NCI-H524 (cell line): ENCODE measurements at regions not wholly inside any gene's neighbourhood (a gene's known extent, or its start where the extent isn't known, plus 50 kb on each side); places are given as distances from the start of the nearest gene placed in this dataset.
"Not testable (repeated sequence)": the region's sequence is repeated elsewhere in the genome, so short reads cannot be mapped to it uniquely, and the experiment has no call there.

Experiments
- DNase-seq, 2 experiments: peaks; one replicate each; lab custom pipeline; 2025; lab: John Stamatoyannopoulos, UW

DNA sequence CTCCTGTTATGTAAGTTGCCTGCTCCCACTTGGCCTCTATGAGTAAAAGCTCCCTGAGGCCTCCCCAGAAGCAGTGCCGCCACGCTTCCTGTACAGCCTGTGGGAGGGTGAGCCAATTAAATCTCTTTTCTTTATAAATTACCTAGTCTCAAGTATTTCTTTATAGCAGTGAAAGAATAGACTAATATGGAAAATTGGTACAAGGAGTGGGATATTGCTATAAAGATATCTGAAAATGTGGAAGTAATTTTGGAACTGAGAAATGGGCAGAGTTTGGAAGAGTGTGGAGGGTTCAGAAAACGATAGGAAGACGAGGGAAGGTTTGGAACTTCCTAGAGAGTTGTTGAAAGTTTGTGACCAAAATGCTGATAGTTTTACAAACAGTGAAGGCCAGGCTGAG lies 572.3 kb downstream of the MATN1 start:
- no peak for DNase-seq

DNA sequence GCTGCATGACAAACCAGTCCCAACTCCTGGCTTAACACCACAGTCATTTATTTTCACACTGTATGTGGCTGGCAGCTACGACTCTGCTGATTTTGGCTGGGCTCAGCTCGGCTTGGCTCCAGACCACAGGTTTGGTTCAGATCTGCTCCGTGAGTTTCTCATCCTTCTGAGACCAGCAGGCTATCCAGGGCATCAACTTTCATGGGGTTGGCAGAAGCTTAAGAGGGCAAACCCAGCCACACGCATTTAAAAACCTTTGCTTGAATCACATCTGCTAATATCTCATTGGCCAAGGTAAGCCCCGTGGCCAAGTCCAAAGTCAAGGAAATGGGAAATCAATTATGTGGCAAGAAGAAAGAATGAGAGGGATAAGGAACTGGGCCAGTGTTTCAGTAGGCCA lies 574.2 kb downstream of the MATN1 start:
- no peak for DNase-seq

DNA sequence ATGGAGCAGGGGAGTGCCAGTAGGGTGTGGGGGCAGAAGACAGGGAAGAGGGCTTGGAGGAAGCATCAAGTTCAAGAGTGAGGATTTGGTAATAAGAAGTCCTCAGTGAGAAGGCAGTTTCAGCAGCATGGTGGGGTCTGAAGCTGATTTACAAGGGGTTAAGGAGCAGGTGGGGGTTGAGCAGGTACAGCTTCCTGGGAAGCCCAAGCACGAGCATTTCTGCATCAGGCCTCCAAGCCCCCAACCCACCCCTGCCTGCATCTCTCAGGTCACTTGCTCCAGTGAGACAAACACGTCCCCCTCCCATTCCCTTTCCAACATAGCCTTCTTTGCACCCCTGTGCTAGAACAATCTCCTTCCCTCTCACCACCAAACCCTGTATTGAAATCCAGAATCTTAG lies 574.7 kb downstream of the MATN1 start:
- no peak for DNase-seq

GRCh38 chr1:30147188-30147587 lies 576.2 kb downstream of the MATN1 start:
- no peak for DNase-seq

DNA sequence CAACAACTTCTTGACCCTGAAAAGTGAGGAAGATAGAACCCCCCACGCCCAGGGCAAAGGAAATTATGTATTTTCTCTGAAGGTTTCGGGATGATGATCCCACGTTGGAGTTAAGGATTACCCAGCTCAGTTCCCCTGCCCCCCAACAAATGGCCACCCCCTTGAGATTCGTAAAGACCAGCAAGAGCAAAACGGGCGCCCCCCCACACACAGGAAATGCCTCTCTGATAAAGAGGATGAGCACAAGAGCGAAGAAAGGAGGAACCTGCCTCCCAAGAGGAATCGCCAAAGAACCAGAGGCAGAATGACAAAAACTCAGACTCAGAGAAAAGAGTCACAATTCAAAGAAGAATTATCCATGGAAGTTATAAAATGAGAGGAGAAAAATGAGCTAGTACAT lies 576.9 kb downstream of the MATN1 start:
- DNase-seq: no peak

DNA sequence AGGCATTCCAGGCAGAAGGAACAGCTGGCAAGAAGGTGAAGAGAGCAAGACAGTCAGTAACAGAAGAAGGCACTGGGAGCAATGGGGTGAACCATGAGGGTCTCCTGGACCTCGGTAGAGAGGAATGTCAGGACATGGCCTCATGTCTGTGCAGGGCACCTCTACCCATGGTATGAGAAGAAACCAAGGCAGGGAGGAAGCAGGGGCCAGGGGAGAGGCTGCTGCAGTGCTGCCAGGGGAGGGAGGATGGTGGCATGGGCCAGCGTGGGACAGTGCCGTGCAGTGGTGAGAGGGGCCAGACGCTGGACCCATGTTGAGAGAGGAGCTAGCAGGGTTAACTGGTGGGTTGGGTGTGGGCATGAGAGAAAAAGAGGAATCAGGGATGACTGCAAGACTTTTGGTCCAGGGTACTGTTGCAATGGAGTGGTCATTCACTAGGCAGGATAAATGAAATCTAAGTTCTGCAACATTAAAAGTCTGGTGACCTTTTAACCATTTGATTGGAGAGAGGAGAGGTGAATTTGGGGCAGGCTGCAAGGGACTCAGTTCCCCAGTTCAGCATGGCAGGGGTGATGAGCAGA lies 577.6 kb downstream of the MATN1 start:
- no peak for DNase-seq

GRCh38 chr1:30144831-30145230 lies 578.6 kb downstream of the MATN1 start:
- no peak for DNase-seq

GRCh38 chr1:30143517-30143916 lies 579.9 kb downstream of the MATN1 start:
- DNase-seq: no peak

- no peak for DNase-seq
These were observed 582.8 kb downstream of the MATN1 start for GRCh38 chr1:30140566-30140965.

DNA sequence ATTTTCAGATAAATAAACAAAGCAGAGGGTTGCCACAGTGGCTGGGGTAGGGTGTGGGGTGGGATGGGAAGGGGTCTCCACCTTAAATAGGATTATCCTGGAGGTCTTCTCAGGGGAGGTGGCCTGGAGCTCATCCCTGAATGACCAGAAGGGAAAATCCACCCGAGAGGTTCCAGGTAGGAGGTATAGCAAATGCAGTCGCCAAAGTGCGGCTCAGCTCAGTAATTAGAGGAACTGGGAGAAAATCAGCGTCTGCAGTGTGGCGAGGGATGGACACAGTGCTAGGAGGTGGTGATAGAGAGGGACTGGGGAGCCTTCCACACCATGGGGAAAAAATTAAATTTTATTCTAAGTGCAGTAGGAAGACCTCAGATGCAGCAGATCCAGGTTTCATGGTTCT lies 584.5 kb downstream of the MATN1 start:
- no peak for DNase-seq

DNA sequence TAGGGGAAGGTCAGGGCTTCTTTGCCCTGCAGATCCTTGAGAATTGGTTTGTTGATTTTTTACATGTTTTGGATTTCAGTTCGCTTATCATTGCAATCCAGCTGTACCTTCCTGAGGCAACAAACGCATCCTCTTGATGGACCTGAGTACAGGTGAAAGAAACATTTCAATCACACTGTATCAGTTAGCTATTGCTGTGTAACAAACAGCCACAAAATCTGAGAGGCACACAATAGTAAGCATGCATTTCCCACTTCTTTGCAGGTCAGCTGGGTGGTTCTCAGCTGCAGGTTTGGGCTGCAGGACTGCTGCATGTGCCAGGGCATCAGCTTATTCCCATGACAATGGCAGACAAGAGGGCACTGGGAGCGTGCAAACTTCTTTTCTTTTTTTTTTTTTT lies 586.4 kb downstream of the MATN1 start:
- DNase-seq: no peak

GRCh38 chr1:30135698-30136097 lies 587.7 kb downstream of the MATN1 start:
- no peak for DNase-seq

GRCh38 chr1:30134466-30135217 lies 588.7 kb downstream of the MATN1 start:
- no peak for DNase-seq

- no peak for DNase-seq
These were observed 589.9 kb downstream of the MATN1 start for GRCh38 chr1:30133414-30134055.

DNA sequence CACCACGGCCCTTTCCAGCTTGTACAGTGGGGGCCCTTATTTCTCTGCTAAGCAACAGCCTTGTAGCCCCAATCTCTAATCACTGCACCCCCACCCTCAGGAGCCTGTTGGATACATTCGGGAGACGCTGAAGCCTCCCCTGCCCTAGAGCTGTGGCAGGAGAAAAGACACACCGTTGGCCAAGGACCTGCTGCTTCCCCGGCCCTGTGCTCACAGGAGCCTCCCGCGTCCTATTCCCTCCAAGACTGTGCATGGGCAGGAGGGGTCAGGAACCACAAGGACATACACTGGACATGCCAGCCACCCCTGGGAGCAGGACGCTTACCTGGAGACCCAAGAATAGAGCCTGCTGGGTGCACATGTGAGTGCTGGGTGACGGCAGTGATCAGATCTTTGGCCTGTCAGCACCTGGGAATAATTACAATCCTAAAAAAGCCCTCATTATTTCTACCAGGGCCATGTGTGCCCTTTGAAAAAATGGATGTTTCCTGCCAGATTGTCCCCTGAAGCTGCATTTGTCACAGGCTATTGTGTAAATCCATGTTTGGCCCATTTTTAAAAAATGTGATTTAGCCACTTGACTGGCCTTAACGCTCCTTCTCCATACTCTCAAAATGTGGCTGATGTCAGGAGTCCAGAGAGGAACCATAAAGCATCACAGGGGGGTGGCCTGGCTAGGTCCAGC lies 590.6 kb downstream of the MATN1 start:
- DNase-seq: no peak

- DNase-seq: not testable (repeated sequence)
These were observed 592.8 kb downstream of the MATN1 start for GRCh38 chr1:30130566-30130965.

DNA sequence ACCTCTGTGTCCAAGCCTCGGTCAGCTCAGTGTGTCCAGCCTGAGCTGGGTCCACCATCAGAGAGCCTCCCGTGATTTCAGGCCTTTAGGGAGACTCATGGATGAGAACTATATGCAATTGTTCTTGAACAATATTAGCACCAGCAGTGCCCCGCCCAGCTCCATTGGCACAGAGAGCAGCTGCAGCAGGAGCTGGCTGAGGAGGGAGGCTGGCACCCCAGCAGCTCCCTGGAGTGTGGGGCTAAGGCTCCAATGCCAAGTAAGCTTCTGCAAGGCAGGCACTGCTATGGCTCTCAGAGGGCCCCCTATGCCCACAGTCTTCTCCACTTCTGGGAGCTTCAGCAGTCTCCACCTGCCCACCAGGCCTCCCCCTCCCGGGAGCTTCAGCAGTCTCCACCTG lies 593.3 kb downstream of the MATN1 start:
- no peak for DNase-seq

DNA sequence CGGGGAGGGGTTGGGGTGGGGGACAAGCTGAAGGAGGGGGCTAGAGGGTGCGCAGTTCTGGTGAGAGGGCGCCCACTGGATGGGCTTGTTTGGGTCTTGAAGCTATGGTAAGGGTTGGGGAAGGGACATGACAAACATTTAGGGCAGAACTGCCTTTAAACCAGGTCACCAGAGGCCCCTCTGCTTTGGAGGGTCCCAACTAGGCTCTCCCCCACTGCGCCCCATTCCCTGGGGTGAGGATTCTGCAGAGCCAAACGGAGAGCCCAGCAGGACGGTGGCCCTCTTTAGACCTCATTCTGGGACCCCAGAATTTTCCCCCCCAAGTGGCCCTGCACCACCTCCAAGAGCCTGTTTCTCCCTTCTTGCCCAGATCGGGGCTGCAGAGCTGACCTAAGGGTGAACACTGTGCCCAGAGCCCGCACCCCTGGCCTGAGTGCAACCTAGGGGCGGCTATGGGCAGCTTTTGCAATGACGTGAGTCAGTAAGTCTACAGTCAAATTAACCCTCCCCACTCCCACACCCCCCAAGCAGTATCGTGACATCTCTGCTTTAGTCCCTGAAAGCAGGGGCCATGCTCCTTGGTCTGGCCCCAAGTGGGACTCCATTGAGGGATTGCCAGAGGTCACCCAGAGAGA lies 593.8 kb downstream of the MATN1 start:
- no peak for DNase-seq

DNA sequence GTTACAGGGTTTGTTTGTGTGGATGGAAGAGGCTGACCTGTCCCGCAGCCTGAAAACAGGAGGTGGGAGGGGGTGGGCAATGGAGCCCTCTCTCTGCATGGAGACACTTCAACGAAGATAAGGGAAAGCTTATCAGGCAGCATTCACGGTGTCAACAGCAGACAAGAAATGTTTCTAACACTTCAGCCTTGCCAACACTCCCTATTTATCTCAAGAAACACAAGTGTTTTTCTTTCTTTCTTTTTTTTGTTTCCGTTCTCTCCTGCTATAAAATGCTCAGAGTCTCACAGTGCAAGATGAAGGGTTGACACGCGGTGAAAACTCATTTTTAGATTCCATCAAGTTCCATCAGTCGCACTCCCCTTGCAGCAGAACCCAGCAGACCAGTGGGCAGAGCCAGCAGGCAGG lies 594.4 kb downstream of the MATN1 start:
- DNase-seq: no peak

- peak in 1 of 2 experiments; percentile 6 for DNase-seq
These were observed 596.5 kb downstream of the MATN1 start for GRCh38 chr1:30126848-30127247.

DNA sequence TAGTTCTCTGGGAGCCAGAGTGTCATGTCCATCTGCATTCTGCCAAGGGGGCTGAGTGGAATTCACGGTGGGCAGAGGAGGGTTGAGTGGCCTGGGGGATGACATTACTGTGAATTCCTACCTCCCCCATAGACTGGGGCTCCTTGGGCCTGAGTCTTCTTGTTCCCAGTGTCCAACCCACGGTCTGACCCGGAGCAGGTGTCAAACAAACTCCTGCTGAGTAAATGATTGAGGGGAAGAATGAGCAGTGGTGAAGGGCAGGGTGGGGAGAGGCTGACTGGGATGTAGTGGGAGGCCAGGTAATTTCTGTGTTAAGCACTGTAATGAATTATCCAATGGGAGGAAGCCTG lies 597.6 kb downstream of the MATN1 start:
- DNase-seq: no peak

- no peak for DNase-seq
These were observed 598.2 kb downstream of the MATN1 start for GRCh38 chr1:30125021-30125820.
